ENCODE measurements at regions not wholly inside any gene's neighbourhood (a gene's known extent, or its start where the extent isn't known, plus 50 kb on each side); places are given as distances from the start of the nearest gene placed in this dataset.

DNA sequence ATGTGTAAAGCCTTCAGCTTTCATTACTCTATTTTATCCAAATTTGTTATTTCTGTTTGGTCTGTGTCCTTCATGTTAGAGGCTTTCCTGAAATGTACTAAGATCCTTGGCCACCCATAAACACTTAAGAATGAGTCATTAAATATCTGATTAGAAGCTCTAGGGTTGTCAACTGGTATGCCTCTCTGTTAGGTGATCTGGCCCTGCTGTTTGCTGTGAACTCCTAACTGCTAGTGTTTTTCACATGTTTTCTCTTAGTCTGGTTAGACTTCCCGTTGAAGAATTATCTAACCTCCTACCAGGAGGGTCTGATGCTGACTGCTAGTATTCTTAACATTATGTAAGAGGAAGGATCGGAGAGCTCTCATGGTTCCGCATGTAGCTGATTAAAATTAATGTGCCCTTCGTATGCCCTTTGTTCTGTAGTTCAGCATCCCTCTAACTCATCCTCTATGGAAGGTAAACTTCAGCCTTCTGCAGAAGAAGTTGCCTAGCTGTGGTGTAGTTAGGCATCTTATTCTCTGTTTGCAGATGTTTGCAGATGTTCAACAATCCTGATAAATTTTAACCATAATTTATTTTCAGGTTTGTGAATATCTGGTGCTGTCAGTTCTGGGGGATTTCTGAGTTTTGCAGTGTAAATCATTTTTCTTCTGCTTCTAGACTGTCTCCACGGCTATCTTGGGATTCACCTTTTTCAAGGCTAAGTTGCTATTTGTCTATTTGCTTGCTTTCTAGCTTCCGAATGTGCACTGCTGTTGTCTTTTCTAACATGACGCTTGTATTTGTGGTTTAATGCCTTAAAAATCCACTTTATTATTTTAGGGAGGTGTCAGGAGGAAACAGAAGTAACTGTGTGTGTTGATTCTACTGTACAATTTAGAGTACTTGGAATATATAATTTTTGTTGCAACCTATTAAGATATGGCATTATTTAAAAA lies 207.2 kb upstream of the SPRY2 start:
- BruUV-seq (replicated peaks): TSS peak; percentile 73
- peak; percentile 84 for DNase-seq (ENCODE audit: low read depth, low spot score)
- dilution Hi-C loops (cut with MboI; ENCODE audit: extremely low pct_ligation_motif_present, low sequenced_read_pairs): no loop called here

More for the DNA sequence above, 207.2 kb upstream of the SPRY2 start:
- intact Hi-C loops (cut with micrococcal nuclease): loop anchor here (1.0 to 10.0 kb wide), 8 partner anchors 7 to 773 kb away; no protein-coding TSS in a partner anchor
- ChIA-PET CTCF (interaction anchor here (0.6 to 1.2 kb wide), 4 partner anchors 83 to 469 kb away, joined by 3 to 6 read pairs (median 3); no protein-coding TSS in a partner anchor), POLR2A (no interaction called here)
- Histone ChIP-seq H3K9ac (replicated peaks; ENCODE audit: extremely low read depth, insufficient read depth, low read length) (peak overlapping the region; percentile 30), H3K79me2 (ENCODE audit: control insufficient read depth, insufficient read depth, low read length) (no peaks in the 10 kb centered on the region), H3K27ac (ENCODE audit: insufficient read depth, low read depth, low read length) (peak overlapping the region; percentile 63), H3K4me3 (replicated peaks in 1 of 3; ENCODE audit: insufficient read depth in 1 of 3, low read depth in 1 of 3, low read length in 3 of 3) (no peak overlapping the region), H3K9me3 (replicated peaks; ENCODE audit: control insufficient read depth, insufficient read depth, low read length) (no peaks in the 10 kb centered on the region), H3K4me2 (ENCODE audit: insufficient read depth, low read length) (peak overlapping the region; percentile 78), H3K27me3 (ENCODE audit: control insufficient read depth in 2 of 2, insufficient read depth in 2 of 2, low read length in 2 of 2) (no peaks in the 10 kb centered on the region), H4K20me1 (replicated peaks; ENCODE audit: control insufficient read depth, extremely low read depth, insufficient read depth, low read length) (no peaks in the 10 kb centered on the region), H2AFZ (ENCODE audit: low read depth, low read length) (peak overlapping the region; percentile 30), H3K9me1 (replicated peaks; ENCODE audit: control insufficient read depth, extremely low read depth, insufficient read depth, low read length) (no peaks in the 10 kb centered on the region), H3K36me3 (ENCODE audit: control insufficient read depth in 2 of 2, extremely low read depth in 1 of 2, insufficient read depth in 2 of 2, low read length in 2 of 2) (no peaks in the 10 kb centered on the region), H3K4me1 (ENCODE audit: control insufficient read depth, extremely low read depth, insufficient read depth, low read length) (peaks cover 41% of the 10 kb centered on the region)
- TF ChIP-seq, protein P1, sequence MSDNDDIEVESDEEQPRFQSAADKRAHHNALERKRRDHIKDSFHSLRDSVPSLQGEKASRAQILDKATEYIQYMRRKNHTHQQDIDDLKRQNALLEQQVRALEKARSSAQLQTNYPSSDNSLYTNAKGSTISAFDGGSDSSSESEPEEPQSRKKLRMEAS (IDR thresholded peaks at IDR 0.05; ENCODE audit: insufficient read depth, insufficient read length): no peak
- TF ChIP-seq MYC (IDR thresholded peaks at IDR 0.05; ENCODE audit: low read depth, low read length) (no peak), EZH2 (IDR thresholded peaks at IDR 0.05; ENCODE audit: borderline replicate concordance, low read depth, low read length, severe bottlenecking) (no peak), POLR2A (IDR thresholded peaks at IDR 0.05; ENCODE audit: low read depth, low read length) (no peak), POLR2AphosphoS5 (IDR thresholded peaks at IDR 0.05; ENCODE audit: insufficient read depth, low read depth, low read length) (no peak), GATA2 (IDR thresholded peaks at IDR 0.05; ENCODE audit: insufficient read depth, insufficient read length, low read depth, low read length) (peak; percentile 76), FOS (IDR thresholded peaks at IDR 0.05; ENCODE audit: borderline replicate concordance, insufficient read depth, low read length) (no peak), JUN (IDR thresholded peaks at IDR 0.05; ENCODE audit: borderline replicate concordance, insufficient read depth, insufficient read length, low read depth) (peak; percentile 28)
- TF ChIP-seq, protein P2, sequence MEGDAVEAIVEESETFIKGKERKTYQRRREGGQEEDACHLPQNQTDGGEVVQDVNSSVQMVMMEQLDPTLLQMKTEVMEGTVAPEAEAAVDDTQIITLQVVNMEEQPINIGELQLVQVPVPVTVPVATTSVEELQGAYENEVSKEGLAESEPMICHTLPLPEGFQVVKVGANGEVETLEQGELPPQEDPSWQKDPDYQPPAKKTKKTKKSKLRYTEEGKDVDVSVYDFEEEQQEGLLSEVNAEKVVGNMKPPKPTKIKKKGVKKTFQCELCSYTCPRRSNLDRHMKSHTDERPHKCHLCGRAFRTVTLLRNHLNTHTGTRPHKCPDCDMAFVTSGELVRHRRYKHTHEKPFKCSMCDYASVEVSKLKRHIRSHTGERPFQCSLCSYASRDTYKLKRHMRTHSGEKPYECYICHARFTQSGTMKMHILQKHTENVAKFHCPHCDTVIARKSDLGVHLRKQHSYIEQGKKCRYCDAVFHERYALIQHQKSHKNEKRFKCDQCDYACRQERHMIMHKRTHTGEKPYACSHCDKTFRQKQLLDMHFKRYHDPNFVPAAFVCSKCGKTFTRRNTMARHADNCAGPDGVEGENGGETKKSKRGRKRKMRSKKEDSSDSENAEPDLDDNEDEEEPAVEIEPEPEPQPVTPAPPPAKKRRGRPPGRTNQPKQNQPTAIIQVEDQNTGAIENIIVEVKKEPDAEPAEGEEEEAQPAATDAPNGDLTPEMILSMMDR (IDR thresholded peaks at IDR 0.05; ENCODE audit: extremely low read depth in 1 of 2, insufficient read depth in 1 of 2, low read depth in 1 of 2, low read length in 2 of 2): no peak
- FAIRE-seq: peak; percentile 63

All from endothelial cell of umbilical vein (primary cell).